T-helper 1 cell treated with Interleukin-12 subunit alpha and Interleukin-12 subunit beta and Interleukin-4 antibody, amounts not matched to agents 30 ng/mL and 1 ng/mL, for 36 hours (primary cell): ENCODE measurements at regions not wholly inside any gene's neighbourhood (a gene's known extent, or its start where the extent isn't known, plus 50 kb on each side); places are given as distances from the start of the nearest gene placed in this dataset.

Experiments used
- intact Hi-C: fragments of 100-400 bp; cut with micrococcal nuclease; formaldehyde crosslinking; loops from one replicate; pipeline ENCODE4 v1.15.1; 2024

- intact Hi-C loops, result no loop called here
Measured at GRCh38 chr21:23356905-23357304, 2250.4 kb downstream of the MRPL39 start.

GRCh38 chr21:23316190-23316589 is 2291.1 kb downstream of the MRPL39 start:
- intact Hi-C loops, result no loop called here

- intact Hi-C loops, result no loop called here
Measured at GRCh38 chr21:23308741-23309140, 2298.5 kb downstream of the MRPL39 start.

- intact Hi-C loops, result no loop called here
Measured at GRCh38 chr21:23307065-23307464, 2300.2 kb downstream of the MRPL39 start.

- intact Hi-C loops, result no loop called here
Measured at GRCh38 chr21:23292292-23292691, 2294.1 kb downstream of the NCAM2 start.

GRCh38 chr21:23281917-23282316 is 2283.7 kb downstream of the NCAM2 start:
- intact Hi-C loops, result no loop called here

GRCh38 chr21:23249760-23250159 is 2251.6 kb downstream of the NCAM2 start:
- intact Hi-C loops, result no loop called here

GRCh38 chr21:23247334-23247733 is 2249.1 kb downstream of the NCAM2 start:
- intact Hi-C loops, result no loop called here

GRCh38 chr21:23245255-23245654 is 2247.0 kb downstream of the NCAM2 start:
- intact Hi-C loops, result no loop called here

GRCh38 chr21:23223882-23224281 is 2225.7 kb downstream of the NCAM2 start:
- intact Hi-C loops, result no loop called here

GRCh38 chr21:23218667-23219066 is 2220.5 kb downstream of the NCAM2 start:
- intact Hi-C loops, result no loop called here

GRCh38 chr21:23217597-23217996 is 2219.4 kb downstream of the NCAM2 start:
- intact Hi-C loops, result no loop called here

- intact Hi-C loops, result no loop called here
Measured at GRCh38 chr21:23215261-23215660, 2217.1 kb downstream of the NCAM2 start.
